ENCODE measurements at regions not wholly inside any gene's neighbourhood (a gene's known extent, or its start where the extent isn't known, plus 50 kb on each side); places are given as distances from the start of the nearest gene placed in this dataset.

DNA sequence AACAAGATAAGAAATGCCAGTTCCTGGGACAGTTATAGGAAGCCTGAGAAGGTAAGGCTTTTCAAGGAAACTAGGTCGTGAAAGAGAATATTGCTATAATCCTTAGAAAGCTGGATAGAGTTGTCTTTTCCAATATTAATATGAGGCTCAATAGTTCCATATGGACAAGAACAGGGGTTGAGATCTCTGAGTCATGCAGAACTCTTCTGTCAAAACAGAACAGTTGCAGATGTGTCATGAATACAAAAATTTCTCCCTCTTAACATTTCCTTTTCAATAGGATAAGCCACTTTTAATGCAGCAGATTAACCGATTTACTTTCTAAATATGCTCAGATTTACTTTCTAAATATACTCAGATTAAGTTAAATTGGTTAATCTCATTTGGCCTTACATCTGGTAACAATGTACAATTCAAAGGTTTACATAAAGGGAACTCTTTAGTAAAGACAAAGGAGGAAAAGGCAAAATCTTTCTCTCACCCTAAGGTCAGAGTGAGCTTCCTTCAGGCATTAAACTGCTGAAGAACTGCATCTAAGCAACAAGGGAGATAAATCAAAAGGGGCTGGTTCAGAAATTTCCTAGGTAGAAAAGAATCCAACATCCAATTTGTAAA is 104.7 kb upstream of the PCDH15 start:
- TF ChIP-seq, protein P1, sequence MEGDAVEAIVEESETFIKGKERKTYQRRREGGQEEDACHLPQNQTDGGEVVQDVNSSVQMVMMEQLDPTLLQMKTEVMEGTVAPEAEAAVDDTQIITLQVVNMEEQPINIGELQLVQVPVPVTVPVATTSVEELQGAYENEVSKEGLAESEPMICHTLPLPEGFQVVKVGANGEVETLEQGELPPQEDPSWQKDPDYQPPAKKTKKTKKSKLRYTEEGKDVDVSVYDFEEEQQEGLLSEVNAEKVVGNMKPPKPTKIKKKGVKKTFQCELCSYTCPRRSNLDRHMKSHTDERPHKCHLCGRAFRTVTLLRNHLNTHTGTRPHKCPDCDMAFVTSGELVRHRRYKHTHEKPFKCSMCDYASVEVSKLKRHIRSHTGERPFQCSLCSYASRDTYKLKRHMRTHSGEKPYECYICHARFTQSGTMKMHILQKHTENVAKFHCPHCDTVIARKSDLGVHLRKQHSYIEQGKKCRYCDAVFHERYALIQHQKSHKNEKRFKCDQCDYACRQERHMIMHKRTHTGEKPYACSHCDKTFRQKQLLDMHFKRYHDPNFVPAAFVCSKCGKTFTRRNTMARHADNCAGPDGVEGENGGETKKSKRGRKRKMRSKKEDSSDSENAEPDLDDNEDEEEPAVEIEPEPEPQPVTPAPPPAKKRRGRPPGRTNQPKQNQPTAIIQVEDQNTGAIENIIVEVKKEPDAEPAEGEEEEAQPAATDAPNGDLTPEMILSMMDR (IDR thresholded peaks at IDR 0.05) = no peak
- TF ChIP-seq EZH2phosphoT487 (IDR thresholded peaks at IDR 0.05) = no peak

Data from neural progenitor cell (in vitro differentiated cells).